ENCODE measurements at regions not wholly inside any gene's neighbourhood (a gene's known extent, or its start where the extent isn't known, plus 50 kb on each side); places are given as distances from the start of the nearest gene placed in this dataset.
"Not testable (repeated sequence)": the region's sequence is repeated elsewhere in the genome, so short reads cannot be mapped to it uniquely, and the experiment has no call there.

GRCh38 chr9:75539523-75539922, 350.9 kb upstream of the PCSK5 start:
- no peaks in the 10 kb centered on the region for H3K27me3 Mint-ChIP-seq
- no peaks in the 10 kb centered on the region for H3K9me3 Mint-ChIP-seq
- no peaks in the 10 kb centered on the region for H3K36me3 Mint-ChIP-seq
- DNase-seq, result no peak
- H3K4me3 Mint-ChIP-seq, result no peak overlapping the region
- no peaks in the 10 kb centered on the region for H3K4me1 Mint-ChIP-seq
- H3K27ac Mint-ChIP-seq, result no peak overlapping the region
- CTCF ChIA-PET, result interaction anchor here (0.5 kb wide), 1 partner anchor 9 kb away, joined by 3 read pairs; no protein-coding TSS in a partner anchor

- DNase-seq, result no peak
- Mint-ChIP-seq H3K9me3 (no peaks in the 10 kb centered on the region), H3K27me3 (no peaks in the 10 kb centered on the region), H3K4me1 (no peaks in the 10 kb centered on the region), H3K27ac (no peak overlapping the region), H3K4me3 (no peak overlapping the region), H3K36me3 (no peaks in the 10 kb centered on the region)
- CTCF ChIA-PET, result interaction anchor here (0.5 kb wide), 1 partner anchor 9 kb away, joined by 3 read pairs; no protein-coding TSS in a partner anchor
Observed at GRCh38 chr9:75540185-75540584, 350.3 kb upstream of the PCSK5 start.

GRCh38 chr9:75541734-75542133, 348.7 kb upstream of the PCSK5 start:
- H3K4me1 Mint-ChIP-seq, result no peaks in the 10 kb centered on the region
- H3K9me3 Mint-ChIP-seq, result no peaks in the 10 kb centered on the region
- DNase-seq, result no peak
- CTCF ChIA-PET, result no interaction called here
- no peak overlapping the region for H3K4me3 Mint-ChIP-seq
- no peaks in the 10 kb centered on the region for H3K27me3 Mint-ChIP-seq
- no peak overlapping the region for H3K27ac Mint-ChIP-seq
- no peaks in the 10 kb centered on the region for H3K36me3 Mint-ChIP-seq

GRCh38 chr9:75544815-75545214, 345.7 kb upstream of the PCSK5 start:
- H3K36me3 Mint-ChIP-seq, result no peaks in the 10 kb centered on the region
- H3K9me3 Mint-ChIP-seq, result no peaks in the 10 kb centered on the region
- no peaks in the 10 kb centered on the region for H3K27me3 Mint-ChIP-seq
- H3K27ac Mint-ChIP-seq, result no peak overlapping the region
- CTCF ChIA-PET, result interaction anchor here (0.6 kb wide), 1 partner anchor 8 kb away, joined by 3 read pairs; no protein-coding TSS in a partner anchor
- DNase-seq, result no peak
- no peak overlapping the region for H3K4me3 Mint-ChIP-seq
- H3K4me1 Mint-ChIP-seq, result no peaks in the 10 kb centered on the region

- Mint-ChIP-seq H3K9me3 (no peaks in the 10 kb centered on the region), H3K36me3 (no peaks in the 10 kb centered on the region), H3K4me1 (no peaks in the 10 kb centered on the region), H3K4me3 (no peak overlapping the region), H3K27ac (no peak overlapping the region), H3K27me3 (no peaks in the 10 kb centered on the region)
- DNase-seq, result no peak
- CTCF ChIA-PET, result no interaction called here
Observed at GRCh38 chr9:75545287-75545686, 345.2 kb upstream of the PCSK5 start.

- Mint-ChIP-seq H3K4me3 (no peak overlapping the region), H3K27ac (no peak overlapping the region), H3K27me3 (no peaks in the 10 kb centered on the region), H3K36me3 (no peaks in the 10 kb centered on the region), H3K4me1 (no peaks in the 10 kb centered on the region), H3K9me3 (no peaks in the 10 kb centered on the region)
- CTCF ChIA-PET, result no interaction called here
- DNase-seq, result no peak
Observed at GRCh38 chr9:75548871-75549270, 341.6 kb upstream of the PCSK5 start.

- Mint-ChIP-seq H3K27ac (no peak overlapping the region), H3K9me3 (no peaks in the 10 kb centered on the region), H3K36me3 (no peaks in the 10 kb centered on the region), H3K27me3 (no peaks in the 10 kb centered on the region), H3K4me3 (no peak overlapping the region), H3K4me1 (no peaks in the 10 kb centered on the region)
- CTCF ChIA-PET, result no interaction called here
- DNase-seq, result no peak
Observed at GRCh38 chr9:75551861-75552260, 338.6 kb upstream of the PCSK5 start.

- no peaks in the 10 kb centered on the region for H3K27me3 Mint-ChIP-seq
- no peaks in the 10 kb centered on the region for H3K9me3 Mint-ChIP-seq
- CTCF ChIA-PET, result interaction anchor here (0.6 kb wide), 1 partner anchor 8 kb away, joined by 3 read pairs; no protein-coding TSS in a partner anchor
Observed at GRCh38 chr9:75552941-75553340, 337.5 kb upstream of the PCSK5 start.

GRCh38 chr9:75566813-75567212, 323.7 kb upstream of the PCSK5 start:
- H3K4me3 Mint-ChIP-seq, H3K27ac Mint-ChIP-seq, H3K4me1 Mint-ChIP-seq, DNase-seq, H3K9me3 Mint-ChIP-seq, H3K27me3 Mint-ChIP-seq, H3K36me3 Mint-ChIP-seq, CTCF ChIA-PET: not testable (repeated sequence)

More at GRCh38 chr9:75552941-75553340, 337.5 kb upstream of the PCSK5 start:
- DNase-seq, result no peak
- H3K27ac Mint-ChIP-seq, result no peak overlapping the region
- no peak overlapping the region for H3K4me3 Mint-ChIP-seq
- no peaks in the 10 kb centered on the region for H3K4me1 Mint-ChIP-seq
- H3K36me3 Mint-ChIP-seq, result no peaks in the 10 kb centered on the region

GRCh38 chr9:75570538-75570937, 319.9 kb upstream of the PCSK5 start:
- Mint-ChIP-seq H3K4me1 (no peaks in the 10 kb centered on the region), H3K27ac (no peak overlapping the region), H3K36me3 (no peaks in the 10 kb centered on the region), H3K4me3 (no peak overlapping the region), H3K27me3 (no peaks in the 10 kb centered on the region), H3K9me3 (no peaks in the 10 kb centered on the region)
- DNase-seq, result no peak
- CTCF ChIA-PET, result no interaction called here

GRCh38 chr9:75574569-75574968, 315.9 kb upstream of the PCSK5 start:
- Mint-ChIP-seq H3K27me3 (no peaks in the 10 kb centered on the region), H3K4me1 (no peaks in the 10 kb centered on the region), H3K36me3 (no peaks in the 10 kb centered on the region), H3K27ac (no peak overlapping the region), H3K9me3 (no peaks in the 10 kb centered on the region), H3K4me3 (no peak overlapping the region)
- DNase-seq, result no peak
- CTCF ChIA-PET, result no interaction called here

- no peak overlapping the region for H3K27ac Mint-ChIP-seq
Observed at GRCh38 chr9:75582870-75583269, 307.6 kb upstream of the PCSK5 start.

GRCh38 chr9:75588808-75589207, 301.7 kb upstream of the PCSK5 start:
- Mint-ChIP-seq H3K27me3 (no peaks in the 10 kb centered on the region), H3K9me3 (no peaks in the 10 kb centered on the region), H3K4me1 (no peaks in the 10 kb centered on the region), H3K4me3 (no peak overlapping the region), H3K36me3 (no peaks in the 10 kb centered on the region), H3K27ac (no peak overlapping the region)
- CTCF ChIA-PET, result no interaction called here
- DNase-seq, result no peak

More at GRCh38 chr9:75582870-75583269, 307.6 kb upstream of the PCSK5 start:
- H3K4me1 Mint-ChIP-seq, result no peaks in the 10 kb centered on the region
- no peaks in the 10 kb centered on the region for H3K9me3 Mint-ChIP-seq
- no peak for DNase-seq
- CTCF ChIA-PET, result no interaction called here
- no peaks in the 10 kb centered on the region for H3K36me3 Mint-ChIP-seq
- no peak overlapping the region for H3K4me3 Mint-ChIP-seq
- H3K27me3 Mint-ChIP-seq, result no peaks in the 10 kb centered on the region

GRCh38 chr9:75589497-75589896, 301.0 kb upstream of the PCSK5 start:
- H3K4me1 Mint-ChIP-seq, result no peaks in the 10 kb centered on the region
- CTCF ChIA-PET, result no interaction called here
- no peaks in the 10 kb centered on the region for H3K36me3 Mint-ChIP-seq
- no peaks in the 10 kb centered on the region for H3K9me3 Mint-ChIP-seq
- H3K4me3 Mint-ChIP-seq, result no peak overlapping the region
- H3K27ac Mint-ChIP-seq, result no peak overlapping the region
- DNase-seq, result no peak
- H3K27me3 Mint-ChIP-seq, result no peaks in the 10 kb centered on the region

- H3K4me3 Mint-ChIP-seq, result no peak overlapping the region
- H3K27ac Mint-ChIP-seq, result no peak overlapping the region
- no peaks in the 10 kb centered on the region for H3K27me3 Mint-ChIP-seq
- DNase-seq, result no peak
- H3K36me3 Mint-ChIP-seq, result no peaks in the 10 kb centered on the region
- H3K9me3 Mint-ChIP-seq, result no peaks in the 10 kb centered on the region
- CTCF ChIA-PET, result no interaction called here
- H3K4me1 Mint-ChIP-seq, result no peaks in the 10 kb centered on the region
Observed at GRCh38 chr9:75591972-75592371, 298.5 kb upstream of the PCSK5 start.

- Mint-ChIP-seq H3K27me3 (no peaks in the 10 kb centered on the region), H3K4me1 (no peaks in the 10 kb centered on the region), H3K9me3 (no peaks in the 10 kb centered on the region), H3K36me3 (no peaks in the 10 kb centered on the region), H3K27ac (no peak overlapping the region), H3K4me3 (no peak overlapping the region)
- CTCF ChIA-PET, result no interaction called here
- no peak for DNase-seq
Observed at GRCh38 chr9:75592586-75592985, 297.9 kb upstream of the PCSK5 start.

Data from activated naive CD4-positive, alpha-beta T cell treated with anti-CD3 and anti-CD28 coated beads, Interleukin-2, amount 10 ng/mL, durations not matched to agents 7 days and 5 days (primary cell).